ENCODE measurements at regions not wholly inside any gene's neighbourhood (a gene's known extent, or its start where the extent isn't known, plus 50 kb on each side); places are given as distances from the start of the nearest gene placed in this dataset.

- ATAC-seq = no peak
Measured at GRCh38 chr5:99105216-99105615, 176.4 kb upstream of the CHD1 start.

- ATAC-seq = peak; percentile 33
Measured at GRCh38 chr5:99104538-99105132, 175.8 kb upstream of the CHD1 start.

- no peak for ATAC-seq
Measured at GRCh38 chr5:99102073-99102697, 173.4 kb upstream of the CHD1 start.

- no peak for ATAC-seq
Measured at GRCh38 chr5:99099691-99100090, 170.9 kb upstream of the CHD1 start.

GRCh38 chr5:99089822-99090549 is 161.2 kb upstream of the CHD1 start:
- no peak for ATAC-seq

DNA sequence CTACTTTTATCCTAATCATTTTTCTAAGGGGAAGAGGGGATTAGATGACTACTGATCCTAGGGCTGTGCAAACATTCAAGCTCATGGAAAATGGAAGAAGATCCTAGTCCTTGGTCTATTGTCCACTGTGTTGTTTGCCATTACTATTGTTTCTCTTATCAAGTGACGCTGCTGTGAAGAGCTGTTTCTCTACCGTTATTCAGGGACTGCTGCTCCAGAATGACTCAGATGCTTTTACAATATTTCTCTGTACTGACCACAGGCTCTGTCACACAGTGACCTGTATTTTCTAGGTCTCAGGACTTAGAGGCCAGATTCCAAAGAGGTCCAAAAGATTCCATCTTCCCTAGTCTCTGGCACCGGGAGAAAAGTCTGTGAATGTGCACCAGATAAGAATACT is 159.5 kb upstream of the CHD1 start:
- ATAC-seq = no peak

DNA sequence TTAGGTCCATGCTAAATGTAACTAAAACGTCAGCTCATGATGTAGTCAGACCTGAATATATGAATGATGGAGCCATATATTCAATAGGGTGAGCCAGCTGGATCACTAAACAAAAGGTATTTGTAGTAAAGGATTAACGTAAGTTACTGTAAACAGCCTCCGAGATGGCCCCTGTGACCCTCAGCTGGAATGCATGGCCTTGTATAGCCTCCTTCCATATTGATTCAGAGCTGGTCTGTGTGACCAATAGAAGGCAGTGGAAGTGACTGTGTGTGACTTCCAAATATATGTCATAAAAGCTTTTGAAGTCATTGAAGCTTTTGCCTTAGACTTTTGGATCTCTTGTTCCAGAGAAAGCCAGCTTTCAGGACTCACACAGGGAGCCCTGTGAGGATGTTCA is 154.4 kb upstream of the CHD1 start:
- ATAC-seq = no peak

- no peak for ATAC-seq
Measured at GRCh38 chr5:99081711-99082110, 152.9 kb upstream of the CHD1 start.

DNA sequence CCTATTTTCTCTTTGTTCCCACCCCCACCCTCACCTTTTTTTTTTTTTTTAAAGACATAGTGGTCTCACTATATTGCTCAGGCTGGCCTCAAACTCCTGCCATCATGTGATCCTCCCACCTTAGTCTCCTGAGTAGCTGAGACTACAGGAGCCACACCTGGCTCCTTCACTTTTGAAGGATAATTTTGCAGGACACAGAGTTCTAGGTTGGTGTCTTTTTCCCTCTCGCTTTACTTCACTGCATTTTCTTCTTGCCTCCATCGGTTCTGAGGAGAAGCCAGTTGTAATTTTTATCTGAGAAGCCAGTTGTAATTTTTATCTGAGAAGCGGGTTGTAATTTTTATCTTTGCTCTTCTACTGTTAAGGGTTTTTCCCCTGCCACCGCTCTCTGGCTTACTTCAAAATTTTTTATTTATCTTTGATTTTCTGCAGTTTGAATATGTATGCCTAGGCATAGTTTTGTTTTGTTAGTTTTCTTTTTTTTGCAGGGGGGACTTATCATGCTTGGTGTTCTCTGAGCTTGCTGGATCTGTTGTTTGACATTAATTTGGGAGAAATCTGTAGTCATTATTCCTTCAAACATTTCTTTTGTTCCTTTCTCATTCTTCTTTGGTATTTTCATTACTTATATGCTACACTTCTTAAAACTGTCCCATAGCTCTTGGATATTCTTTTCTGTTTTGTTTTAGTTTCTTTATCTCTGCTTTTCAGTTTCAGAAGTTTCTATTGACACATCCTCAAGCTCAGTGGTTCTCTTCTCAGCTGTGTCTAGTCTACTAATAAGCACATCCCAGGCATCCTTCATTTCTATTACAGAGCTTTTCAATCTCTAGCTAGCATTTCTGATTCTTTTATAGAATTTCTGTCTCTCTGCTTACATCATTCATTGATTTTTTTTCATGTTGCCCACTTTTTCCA is 148.2 kb upstream of the CHD1 start:
- ATAC-seq = no peak

DNA sequence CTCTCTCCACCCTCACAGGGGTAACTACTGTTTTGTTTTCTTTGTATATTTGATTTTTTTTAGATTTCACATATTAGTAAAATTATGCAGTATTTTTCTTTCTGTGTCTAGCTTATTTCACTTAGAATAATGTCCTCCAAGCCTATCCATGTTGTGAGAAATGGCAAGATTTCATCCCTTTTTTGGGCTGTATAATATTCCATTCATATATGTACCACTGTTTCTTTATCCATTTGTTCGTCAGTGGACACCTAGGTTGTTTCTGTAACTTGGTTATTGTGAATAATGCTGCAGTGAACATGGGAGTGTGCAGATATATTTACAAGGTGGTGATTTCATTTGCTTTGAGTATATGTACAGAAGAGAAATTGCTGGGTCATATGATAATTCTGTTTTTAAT is 144.0 kb upstream of the CHD1 start:
- ATAC-seq = no peak

- no peak for ATAC-seq
Measured at GRCh38 chr5:99070822-99071221, 142.0 kb upstream of the CHD1 start.

GRCh38 chr5:99070362-99070761 is 141.6 kb upstream of the CHD1 start:
- no peak for ATAC-seq

DNA sequence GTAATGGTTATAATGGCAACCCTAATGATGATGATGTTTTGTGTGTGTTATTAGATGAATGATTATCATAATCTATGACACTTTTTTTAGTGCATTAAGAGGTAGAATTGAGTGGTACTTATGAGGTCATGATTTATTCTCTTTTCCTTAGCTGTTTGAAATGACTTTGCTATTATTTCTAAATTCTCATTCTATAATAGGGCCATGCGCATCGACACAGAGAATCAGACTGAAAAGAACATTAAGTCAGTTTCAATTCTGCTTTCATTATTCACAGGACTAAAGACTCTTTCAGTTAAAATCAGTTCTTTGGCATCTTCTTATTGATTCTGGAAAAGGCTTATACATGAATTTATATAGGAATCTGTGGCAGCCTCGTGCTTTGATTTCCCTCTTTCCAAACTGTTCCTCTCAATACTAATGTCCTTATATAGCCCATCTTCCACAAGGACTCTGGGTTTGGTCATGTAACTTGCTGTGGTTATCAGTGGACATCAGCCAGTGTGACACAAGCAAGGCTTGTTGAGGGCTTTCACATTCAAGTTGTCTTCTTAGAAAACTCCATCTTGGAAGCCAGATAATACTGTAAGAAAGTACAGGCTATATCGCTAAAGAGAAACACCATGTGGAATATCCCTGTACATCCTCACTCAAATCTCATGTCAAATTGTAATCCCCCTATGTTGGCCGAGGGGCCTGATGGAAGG is 140.3 kb upstream of the CHD1 start:
- ATAC-seq = no peak

GRCh38 chr5:99063737-99064136 is 134.9 kb upstream of the CHD1 start:
- ATAC-seq = no peak

DNA sequence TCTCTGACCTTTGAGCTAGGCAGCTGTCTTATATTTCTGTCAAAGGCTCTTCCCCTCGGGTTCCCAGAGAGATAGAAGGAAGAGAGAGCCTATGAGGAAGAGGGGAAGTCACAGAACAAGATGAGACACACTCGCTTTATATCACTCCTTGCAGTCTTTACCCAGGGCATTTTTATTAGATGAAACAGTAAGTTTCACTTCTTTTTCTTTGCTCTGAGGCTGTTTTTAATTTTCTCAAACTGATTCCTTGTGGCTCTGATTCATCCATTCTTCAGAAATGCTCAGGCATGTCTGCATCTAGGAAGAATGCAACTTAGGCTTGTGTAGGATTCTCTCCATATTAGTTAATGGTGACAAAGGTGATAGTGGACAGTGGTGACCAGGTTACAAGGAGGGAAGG is 132.9 kb upstream of the CHD1 start:
- no peak for ATAC-seq

GRCh38 chr5:99061299-99061698 is 132.5 kb upstream of the CHD1 start:
- no peak for ATAC-seq

DNA sequence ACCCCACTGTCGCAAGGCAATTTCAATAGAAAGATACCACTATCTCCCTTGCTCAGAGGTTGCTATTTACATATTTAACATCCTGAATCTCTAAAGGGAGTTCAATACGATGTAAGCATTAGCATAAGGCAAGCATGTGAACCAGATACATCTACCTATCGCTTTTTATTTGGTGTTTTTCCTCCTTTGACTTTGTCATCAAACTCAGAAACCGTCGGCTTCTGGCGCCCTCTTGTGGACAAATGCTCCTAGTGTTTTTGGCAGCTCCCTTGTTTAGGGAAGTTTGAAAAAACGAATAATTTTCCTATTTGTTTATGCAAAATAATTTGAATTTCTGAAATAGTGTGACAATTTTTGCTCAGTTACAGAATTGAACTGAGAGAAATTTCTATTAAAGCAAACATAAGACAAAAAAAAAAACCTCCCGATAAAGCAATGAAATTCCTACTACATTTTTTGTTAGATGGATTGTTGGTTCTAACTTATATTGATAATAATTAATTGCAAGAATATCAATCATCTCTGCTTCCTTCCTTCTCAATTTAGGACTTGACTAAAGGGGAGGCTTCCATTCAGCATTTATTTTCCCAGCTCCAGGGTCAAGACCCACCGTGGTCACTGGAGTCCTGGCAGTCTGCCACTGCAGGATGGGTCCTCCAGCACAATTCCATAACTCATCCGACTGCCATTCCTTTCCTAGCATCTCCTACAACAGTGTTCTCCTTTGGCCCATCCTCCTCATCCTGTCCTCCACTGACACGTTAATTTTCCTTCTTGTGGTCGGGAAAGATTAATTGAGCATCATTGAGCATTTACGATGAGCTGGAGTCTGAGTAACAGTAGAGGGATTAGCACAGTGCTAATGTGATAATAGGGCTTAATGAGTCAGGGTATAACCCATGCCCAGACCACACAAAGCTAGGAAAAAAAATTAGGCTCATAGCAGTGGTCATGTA is 131.8 kb upstream of the CHD1 start:
- ATAC-seq = peak; percentile 55

DNA sequence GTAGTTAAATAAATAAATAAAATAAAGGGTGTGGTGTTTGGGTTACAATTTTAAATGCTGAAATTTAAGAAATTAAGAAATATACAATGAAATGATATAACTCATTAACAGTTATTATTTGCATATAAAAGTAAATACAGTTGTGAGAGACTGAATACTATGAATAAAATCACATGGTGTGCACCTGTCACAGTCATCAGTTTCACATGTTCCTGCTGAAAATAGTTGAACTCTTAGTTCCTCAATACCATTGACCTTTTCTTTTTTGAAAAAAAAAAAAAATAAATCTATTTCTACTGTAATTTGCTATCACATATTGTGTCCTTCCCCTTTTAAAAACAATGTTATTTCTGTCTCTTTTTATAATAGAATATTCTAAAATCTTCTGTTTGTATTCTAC is 130.9 kb upstream of the CHD1 start:
- ATAC-seq = no peak

DNA sequence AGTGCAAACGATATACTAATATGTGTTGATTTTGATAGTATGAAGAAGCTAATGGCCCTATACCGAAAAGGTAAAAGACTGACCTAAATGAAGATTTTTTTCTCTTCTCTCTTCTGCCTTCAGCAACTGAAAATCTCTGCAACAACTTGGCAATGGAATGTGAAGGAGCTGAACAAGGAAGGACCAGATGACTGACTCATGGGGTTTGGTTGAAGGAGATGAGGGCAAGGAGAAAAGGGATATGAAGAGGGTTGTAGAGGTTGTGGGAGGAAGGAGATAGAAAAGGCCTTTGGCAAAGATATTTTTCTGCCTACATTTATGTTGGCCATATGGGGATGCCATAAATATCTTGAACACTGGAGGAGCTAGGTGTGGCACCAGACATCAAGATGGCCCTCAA is 129.7 kb upstream of the CHD1 start:
- no peak for ATAC-seq

- no peak for ATAC-seq
Measured at GRCh38 chr5:99054972-99055371, 126.2 kb upstream of the CHD1 start.

DNA sequence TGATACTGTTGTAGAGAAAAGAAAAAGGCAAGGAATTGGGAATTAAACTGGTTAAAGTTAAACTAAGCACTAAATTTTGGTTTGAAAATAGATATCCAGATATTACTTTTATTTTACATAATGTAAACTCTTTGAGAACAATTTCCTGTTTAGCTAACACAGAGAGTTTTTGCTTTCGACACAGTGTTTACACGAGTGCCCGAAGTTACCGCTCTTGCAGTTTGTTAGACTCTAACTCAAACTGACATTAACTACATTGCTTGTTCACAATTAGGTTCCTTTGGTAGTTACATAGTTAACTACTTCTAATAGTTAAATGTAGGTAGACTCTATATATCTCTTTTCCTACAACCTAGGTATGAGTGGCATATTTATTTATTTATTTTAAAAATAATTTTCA is 117.1 kb upstream of the CHD1 start:
- ATAC-seq = no peak
